H1 (cell line): ENCODE measurements at regions not wholly inside any gene's neighbourhood (a gene's known extent, or its start where the extent isn't known, plus 50 kb on each side); places are given as distances from the start of the nearest gene placed in this dataset.

Experiments used
- E2F6 ChIP-seq: IDR thresholded peaks from 2 replicates; pipeline ENCODE4 v1.6.1; 2012; ENCODE audit warnings: inconsistent platforms
- POLR2AphosphoS5 ChIP-seq: IDR thresholded peaks from 2 replicates; pipeline ENCODE4 v1.6.1; 2011; ENCODE audit warnings: low read depth, low read length
- USF2 ChIP-seq: IDR thresholded peaks from 2 replicates; pipeline ENCODE4 v1.6.1; 2011; ENCODE audit warnings: low read length, improper control_type of control experiment
- TF ChIP-seq, protein P1 (sequence below): fragments of 300-600 bp; sonication (generic); IDR thresholded peaks from 2 replicates; pipeline ENCODE4 v1.7.1; 2012; ENCODE audit warnings: low read length, moderate library complexity, mild to moderate bottlenecking, inconsistent platforms; ENCODE audit not compliant: insufficient replicate concordance

- TF ChIP-seq, protein P1, sequence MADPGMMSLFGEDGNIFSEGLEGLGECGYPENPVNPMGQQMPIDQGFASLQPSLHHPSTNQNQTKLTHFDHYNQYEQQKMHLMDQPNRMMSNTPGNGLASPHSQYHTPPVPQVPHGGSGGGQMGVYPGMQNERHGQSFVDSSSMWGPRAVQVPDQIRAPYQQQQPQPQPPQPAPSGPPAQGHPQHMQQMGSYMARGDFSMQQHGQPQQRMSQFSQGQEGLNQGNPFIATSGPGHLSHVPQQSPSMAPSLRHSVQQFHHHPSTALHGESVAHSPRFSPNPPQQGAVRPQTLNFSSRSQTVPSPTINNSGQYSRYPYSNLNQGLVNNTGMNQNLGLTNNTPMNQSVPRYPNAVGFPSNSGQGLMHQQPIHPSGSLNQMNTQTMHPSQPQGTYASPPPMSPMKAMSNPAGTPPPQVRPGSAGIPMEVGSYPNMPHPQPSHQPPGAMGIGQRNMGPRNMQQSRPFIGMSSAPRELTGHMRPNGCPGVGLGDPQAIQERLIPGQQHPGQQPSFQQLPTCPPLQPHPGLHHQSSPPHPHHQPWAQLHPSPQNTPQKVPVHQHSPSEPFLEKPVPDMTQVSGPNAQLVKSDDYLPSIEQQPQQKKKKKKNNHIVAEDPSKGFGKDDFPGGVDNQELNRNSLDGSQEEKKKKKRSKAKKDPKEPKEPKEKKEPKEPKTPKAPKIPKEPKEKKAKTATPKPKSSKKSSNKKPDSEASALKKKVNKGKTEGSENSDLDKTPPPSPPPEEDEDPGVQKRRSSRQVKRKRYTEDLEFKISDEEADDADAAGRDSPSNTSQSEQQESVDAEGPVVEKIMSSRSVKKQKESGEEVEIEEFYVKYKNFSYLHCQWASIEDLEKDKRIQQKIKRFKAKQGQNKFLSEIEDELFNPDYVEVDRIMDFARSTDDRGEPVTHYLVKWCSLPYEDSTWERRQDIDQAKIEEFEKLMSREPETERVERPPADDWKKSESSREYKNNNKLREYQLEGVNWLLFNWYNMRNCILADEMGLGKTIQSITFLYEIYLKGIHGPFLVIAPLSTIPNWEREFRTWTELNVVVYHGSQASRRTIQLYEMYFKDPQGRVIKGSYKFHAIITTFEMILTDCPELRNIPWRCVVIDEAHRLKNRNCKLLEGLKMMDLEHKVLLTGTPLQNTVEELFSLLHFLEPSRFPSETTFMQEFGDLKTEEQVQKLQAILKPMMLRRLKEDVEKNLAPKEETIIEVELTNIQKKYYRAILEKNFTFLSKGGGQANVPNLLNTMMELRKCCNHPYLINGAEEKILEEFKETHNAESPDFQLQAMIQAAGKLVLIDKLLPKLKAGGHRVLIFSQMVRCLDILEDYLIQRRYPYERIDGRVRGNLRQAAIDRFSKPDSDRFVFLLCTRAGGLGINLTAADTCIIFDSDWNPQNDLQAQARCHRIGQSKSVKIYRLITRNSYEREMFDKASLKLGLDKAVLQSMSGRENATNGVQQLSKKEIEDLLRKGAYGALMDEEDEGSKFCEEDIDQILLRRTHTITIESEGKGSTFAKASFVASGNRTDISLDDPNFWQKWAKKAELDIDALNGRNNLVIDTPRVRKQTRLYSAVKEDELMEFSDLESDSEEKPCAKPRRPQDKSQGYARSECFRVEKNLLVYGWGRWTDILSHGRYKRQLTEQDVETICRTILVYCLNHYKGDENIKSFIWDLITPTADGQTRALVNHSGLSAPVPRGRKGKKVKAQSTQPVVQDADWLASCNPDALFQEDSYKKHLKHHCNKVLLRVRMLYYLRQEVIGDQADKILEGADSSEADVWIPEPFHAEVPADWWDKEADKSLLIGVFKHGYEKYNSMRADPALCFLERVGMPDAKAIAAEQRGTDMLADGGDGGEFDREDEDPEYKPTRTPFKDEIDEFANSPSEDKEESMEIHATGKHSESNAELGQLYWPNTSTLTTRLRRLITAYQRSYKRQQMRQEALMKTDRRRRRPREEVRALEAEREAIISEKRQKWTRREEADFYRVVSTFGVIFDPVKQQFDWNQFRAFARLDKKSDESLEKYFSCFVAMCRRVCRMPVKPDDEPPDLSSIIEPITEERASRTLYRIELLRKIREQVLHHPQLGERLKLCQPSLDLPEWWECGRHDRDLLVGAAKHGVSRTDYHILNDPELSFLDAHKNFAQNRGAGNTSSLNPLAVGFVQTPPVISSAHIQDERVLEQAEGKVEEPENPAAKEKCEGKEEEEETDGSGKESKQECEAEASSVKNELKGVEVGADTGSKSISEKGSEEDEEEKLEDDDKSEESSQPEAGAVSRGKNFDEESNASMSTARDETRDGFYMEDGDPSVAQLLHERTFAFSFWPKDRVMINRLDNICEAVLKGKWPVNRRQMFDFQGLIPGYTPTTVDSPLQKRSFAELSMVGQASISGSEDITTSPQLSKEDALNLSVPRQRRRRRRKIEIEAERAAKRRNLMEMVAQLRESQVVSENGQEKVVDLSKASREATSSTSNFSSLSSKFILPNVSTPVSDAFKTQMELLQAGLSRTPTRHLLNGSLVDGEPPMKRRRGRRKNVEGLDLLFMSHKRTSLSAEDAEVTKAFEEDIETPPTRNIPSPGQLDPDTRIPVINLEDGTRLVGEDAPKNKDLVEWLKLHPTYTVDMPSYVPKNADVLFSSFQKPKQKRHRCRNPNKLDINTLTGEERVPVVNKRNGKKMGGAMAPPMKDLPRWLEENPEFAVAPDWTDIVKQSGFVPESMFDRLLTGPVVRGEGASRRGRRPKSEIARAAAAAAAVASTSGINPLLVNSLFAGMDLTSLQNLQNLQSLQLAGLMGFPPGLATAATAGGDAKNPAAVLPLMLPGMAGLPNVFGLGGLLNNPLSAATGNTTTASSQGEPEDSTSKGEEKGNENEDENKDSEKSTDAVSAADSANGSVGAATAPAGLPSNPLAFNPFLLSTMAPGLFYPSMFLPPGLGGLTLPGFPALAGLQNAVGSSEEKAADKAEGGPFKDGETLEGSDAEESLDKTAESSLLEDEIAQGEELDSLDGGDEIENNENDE: no peak
- TF ChIP-seq E2F6: no peak
- no peak for TF ChIP-seq POLR2AphosphoS5
- TF ChIP-seq USF2: no peak
- TF ChIP-seq, all 59 proteins: peak for 0
These were observed 219.1 kb upstream of the IGFBP7 start (continued) for GRCh38 chr4:57329279-57329678.
